ENCODE measurements at regions not wholly inside any gene's neighbourhood (a gene's known extent, or its start where the extent isn't known, plus 50 kb on each side); places are given as distances from the start of the nearest gene placed in this dataset.
"Not testable (repeated sequence)": the region's sequence is repeated elsewhere in the genome, so short reads cannot be mapped to it uniquely, and the experiment has no call there.

GRCh38 chr9:73890685-73891277 is 606.4 kb upstream of the RORB start:
- DNase-seq = no peak

GRCh38 chr9:73892335-73892734 is 604.8 kb upstream of the RORB start:
- DNase-seq = no peak

- no peak for DNase-seq
These were observed 603.9 kb upstream of the RORB start for GRCh38 chr9:73893230-73893629.

DNA sequence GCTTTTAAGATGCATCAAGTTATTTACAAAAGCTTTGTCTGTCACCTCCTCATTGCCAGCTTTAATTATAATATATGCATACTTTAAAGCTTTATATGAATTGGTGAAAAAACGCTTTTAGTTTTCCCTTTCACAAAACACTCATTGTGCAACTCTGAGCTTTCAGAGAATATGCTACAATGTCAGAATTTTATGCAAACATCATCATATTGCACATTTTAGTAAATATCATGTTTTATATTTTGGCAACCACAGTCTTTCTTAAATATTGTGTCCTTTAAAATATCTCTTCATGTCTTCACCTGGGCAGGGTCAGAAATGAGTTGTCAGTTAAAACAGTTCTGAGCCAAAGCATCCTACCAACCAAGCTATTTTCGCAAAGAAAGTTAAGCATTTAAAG is 601.1 kb upstream of the RORB start:
- DNase-seq = no peak

GRCh38 chr9:73906671-73907070 is 590.5 kb upstream of the RORB start:
- no peak for DNase-seq

DNA sequence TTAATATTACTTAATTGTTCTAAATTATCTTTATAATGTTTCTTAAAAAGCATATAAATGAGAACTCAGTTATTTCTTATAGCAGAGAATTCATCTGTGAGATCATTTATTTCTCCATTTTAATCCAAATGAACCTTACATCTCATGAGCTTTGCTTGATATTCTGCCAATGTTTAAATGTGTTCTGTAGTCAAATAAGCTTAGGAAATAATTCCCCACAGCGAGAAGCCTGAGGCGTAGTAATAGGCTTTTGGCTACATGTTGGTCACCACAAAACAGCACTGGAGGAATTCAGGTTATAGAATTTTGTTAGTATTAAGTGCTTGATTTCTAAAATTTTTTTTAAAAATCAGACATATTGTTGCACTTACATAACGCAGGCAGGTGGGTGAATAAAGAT is 585.3 kb upstream of the RORB start:
- DNase-seq = no peak

DNA sequence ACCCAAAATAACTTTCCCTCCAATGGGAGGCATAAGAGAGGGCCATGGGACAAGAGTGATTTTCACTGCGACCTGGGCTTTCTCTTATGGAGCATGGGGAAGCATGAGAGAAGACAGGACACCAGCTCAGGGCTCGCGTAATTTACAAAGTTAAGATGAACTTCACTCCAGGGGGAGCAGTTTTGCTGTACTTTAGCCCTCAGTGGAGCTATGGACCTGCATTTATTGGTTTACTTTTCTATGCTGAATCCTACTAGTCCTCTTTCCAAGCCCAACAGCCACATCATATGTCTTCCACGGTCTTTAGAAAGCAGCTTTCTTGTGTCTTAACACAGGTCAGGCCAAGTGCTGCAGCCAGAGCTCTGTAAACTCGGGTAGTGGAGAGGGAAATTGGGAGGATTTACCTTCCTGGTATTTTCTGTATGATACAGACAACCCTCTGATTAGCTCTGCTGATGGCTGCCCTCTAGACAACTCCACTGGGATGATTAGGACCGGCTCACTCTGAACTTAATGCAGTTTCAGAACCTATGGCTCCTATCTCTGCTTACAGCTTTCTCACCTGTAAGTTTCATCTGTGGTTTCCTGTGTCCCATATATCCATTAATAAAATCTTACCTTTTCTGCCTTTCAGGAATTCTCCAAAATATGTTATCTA is 581.0 kb upstream of the RORB start:
- DNase-seq = no peak

DNA sequence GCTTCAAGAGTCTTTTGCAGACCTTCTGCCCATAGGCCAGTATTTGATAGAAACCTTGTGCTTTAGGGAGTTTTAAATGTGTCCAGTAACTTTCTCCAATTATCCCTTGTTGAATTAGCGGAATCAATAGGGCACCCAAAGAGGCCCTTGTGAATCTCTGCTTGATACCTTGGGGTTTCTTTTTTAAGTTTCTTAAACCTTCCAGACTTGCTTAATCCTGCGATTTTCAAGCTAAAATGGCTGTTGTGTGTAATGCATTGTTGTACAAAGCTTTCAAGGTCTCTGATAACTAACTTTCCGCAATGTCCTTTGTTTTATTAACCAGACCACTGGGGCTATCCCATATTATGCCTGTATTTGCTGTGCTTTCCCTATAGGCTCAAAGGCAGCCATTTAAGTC is 577.4 kb upstream of the RORB start:
- DNase-seq = no peak

DNA sequence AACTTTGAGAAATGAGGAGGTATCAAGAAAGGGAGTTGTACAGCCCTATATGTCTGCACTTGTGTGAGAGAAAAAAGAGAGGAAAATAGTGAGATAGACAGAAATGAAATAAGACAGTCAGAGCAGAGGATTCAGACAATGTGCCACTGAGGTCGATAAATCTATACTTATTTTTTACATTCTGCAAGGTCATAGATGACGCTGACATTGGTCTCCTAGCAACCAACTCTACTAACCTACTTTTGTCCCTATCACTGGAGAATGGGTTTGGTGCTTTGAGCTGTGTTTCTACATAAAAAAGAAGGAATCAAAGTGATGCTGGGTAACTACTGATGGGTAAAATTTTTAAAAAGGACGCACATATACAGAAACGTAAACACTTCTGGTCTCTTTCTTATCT is 573.3 kb upstream of the RORB start:
- no peak for DNase-seq

DNA sequence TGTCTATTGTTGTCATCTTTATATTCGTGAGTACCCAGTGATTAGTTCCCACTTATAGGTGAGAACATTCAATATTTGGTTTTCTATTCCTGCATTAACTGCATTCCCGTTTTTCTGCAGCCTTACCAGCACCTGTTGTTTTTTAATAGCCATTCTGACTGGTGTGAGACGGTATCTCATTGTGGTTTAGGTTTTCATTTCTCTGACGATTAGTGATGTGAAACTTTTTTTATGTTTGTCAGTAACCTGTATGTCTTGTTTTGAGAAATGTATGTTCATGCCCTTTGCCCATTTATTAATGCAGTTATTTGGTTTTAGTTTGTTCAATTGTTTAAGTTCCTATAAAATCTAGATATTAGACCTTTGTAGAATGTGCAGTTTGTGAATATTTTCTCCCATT is 546.0 kb upstream of the RORB start:
- DNase-seq = no peak

DNA sequence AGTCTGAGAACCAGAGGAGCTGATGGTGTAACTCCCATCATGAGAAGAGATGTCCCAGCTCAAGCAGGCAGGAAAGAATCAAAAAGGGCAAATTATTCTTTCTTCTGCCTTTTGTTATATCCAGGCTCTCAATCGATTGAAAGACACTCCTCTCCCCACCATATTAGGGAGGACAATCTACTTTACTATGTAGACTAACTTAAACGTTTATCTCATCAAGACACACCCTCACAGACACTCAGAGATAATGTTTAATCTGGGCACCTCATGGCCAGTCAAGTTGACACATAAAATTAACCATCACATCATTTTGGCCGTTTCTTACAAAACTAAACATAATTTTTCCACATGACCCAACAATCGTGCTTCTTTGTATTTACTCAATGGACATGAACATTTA is 534.3 kb upstream of the RORB start:
- no peak for DNase-seq

DNA sequence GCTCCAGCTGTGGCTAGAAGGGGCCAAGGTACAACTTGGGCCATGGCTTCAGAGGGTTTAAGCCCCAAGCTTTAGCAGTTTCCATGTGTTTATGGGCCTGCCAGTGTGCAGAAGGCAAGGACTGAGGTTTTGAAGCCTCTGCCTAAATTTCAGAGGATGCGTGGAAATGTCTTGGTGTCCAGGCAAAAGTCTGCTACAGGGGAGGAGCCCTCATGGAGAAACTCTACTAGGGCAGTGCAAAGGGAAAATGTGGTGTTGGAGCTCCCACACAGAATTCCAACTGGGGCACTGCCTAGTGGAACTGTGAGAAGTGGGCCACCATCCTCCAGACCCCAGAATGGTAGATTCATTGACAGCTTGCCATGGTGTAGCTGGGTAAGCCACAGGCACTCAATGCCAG is 527.2 kb upstream of the RORB start:
- DNase-seq = no peak

GRCh38 chr9:73976424-73976823 is 520.7 kb upstream of the RORB start:
- not testable (repeated sequence) for DNase-seq

DNA sequence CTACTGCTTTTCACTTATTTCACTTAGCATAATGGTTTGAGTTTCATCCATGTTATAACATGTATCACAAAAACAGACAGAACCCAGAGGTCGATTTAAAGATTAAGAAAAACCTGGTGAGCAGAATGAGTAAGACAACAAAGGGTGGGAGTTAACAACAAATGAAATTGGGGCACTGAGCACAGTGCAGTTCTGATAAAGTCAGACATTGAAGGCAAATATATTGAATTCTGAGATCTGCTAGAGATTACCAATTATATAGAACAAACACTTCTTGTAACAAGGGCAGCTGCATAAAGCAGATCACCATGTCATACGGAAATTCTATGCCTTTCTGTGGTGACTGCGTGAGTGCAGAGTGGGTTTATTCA is 517.3 kb upstream of the RORB start:
- no peak for DNase-seq

- DNase-seq = no peak
These were observed 516.4 kb upstream of the RORB start for GRCh38 chr9:73980754-73981153.

DNA sequence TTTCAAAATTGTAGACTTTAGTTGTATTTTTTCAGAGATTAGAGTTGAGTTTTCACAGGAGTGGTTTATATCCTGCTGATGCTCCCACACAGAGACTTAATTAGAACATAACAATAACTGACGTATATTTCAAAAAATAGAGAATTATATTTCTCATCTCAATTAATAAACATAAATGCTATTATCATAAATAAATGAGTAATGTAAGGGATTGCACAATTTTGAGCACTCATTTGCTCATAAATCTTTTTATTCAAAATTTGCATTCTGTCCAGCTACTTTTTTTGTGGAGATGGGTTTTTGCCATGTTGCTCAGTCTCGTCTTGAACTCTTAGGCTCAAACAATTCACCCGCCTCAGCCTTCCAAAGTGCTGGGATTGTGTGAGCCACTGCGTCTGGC is 515.7 kb upstream of the RORB start:
- no peak for DNase-seq

GRCh38 chr9:73995836-73996235 is 501.3 kb upstream of the RORB start:
- DNase-seq = no peak

- DNase-seq = no peak
These were observed 500.3 kb upstream of the RORB start for GRCh38 chr9:73996844-73997243.

GRCh38 chr9:74001382-74001781 is 495.8 kb upstream of the RORB start:
- no peak for DNase-seq

DNA sequence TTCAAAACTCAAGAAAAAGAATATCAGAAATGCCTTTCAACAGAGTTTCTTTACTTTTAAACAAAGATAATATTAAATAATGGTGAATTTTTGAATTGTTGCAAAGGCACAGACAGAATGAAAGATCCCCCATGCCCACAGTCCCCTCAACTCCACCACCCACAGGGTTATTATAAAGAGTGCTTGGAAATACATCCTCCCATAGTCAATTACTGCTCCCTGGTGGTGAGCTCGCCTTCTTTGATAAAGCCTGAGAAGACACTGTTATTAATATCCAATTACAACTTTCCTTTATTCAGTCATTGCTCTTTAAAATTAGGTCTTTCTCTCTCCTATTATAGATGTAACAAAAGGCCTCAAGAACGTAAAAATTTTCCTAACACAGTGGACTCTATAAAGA is 490.2 kb upstream of the RORB start:
- DNase-seq = no peak

- no peak for DNase-seq
These were observed 489.3 kb upstream of the RORB start for GRCh38 chr9:74007833-74008232.

DNA sequence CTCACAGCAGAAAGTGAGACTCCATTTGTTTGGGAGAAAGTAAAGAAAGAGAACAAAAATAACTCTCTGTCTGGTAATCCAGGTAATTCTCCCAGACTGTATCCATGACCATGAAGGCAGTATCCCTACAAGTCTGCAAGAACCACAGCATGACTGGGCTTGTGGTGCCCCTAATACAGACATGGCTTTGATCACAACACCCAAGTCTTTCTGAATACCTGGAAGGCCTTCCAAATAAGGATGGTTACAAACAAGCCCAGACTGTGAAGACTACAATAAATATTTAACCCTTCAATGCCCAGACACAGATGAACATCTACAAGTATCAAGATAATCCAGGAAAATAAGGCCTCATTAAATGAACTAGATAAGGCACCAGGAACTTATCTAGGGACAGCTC is 481.1 kb upstream of the RORB start:
- DNase-seq = no peak

DNA sequence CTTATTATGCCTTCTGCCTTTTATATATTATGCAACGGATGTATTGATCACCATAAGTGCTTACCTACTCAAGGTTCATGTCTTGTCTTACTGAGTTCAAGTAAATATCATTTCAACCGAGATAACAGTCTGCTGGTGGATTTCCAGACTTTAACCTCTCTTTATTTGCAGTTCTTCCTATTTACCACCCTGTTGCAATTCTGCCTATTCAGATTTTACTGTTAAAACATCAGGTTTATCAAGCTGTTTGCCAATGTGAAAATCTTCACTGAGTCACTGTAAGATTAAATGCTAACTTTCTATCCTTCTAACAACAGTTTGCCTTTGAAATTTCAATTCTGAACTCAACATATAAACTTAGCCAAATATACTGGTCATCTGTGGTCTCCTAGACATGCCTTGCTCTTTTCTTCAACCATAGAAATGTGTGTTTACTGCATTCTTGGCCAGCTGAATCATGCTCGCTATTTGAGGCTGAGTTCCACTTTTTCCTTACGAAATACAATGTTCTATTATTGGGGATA is 471.7 kb upstream of the RORB start:
- DNase-seq = no peak

DNA sequence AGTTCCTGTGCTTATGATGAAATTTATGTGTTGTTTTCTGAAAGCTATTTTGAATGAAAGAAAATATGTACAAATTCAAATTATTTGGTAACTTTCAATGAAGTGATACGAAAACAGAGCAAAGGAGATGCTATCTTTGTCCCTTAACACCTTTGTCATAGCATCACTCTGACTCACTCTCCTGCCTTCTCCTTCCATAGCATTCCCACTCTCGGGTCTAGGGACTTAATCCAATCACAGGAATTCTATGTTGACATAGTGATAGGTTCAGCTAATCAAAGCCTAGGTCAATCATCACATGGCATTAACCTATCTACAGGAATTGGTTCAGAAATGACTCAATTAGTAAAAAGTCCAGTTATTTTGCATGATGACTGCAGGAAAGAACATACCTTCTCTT is 464.7 kb upstream of the RORB start:
- DNase-seq = no peak

GRCh38 chr9:74035786-74036185 is 461.3 kb upstream of the RORB start:
- no peak for DNase-seq
